ENCODE measurements at regions not wholly inside any gene's neighbourhood (a gene's known extent, or its start where the extent isn't known, plus 50 kb on each side); places are given as distances from the start of the nearest gene placed in this dataset.
"Not testable (repeated sequence)": the region's sequence is repeated elsewhere in the genome, so short reads cannot be mapped to it uniquely, and the experiment has no call there.

GRCh38 chr7:26976840-26977239 is 112.5 kb upstream of the SKAP2 start:
- H3K36me3 Mint-ChIP-seq (ENCODE audit: unreplicated experiment) = no peaks in the 10 kb centered on the region
- no peak overlapping the region for H3K27ac Mint-ChIP-seq (ENCODE audit: unreplicated experiment)
- peaks cover under 1% of the 10 kb centered on the region for H3K9me3 Mint-ChIP-seq (ENCODE audit: unreplicated experiment)
- no peak for TF ChIP-seq CTCF (IDR thresholded peaks at IDR 0.05; ENCODE audit: partially characterized antibody, unreplicated experiment)
- no peaks in the 10 kb centered on the region for H3K27me3 Mint-ChIP-seq (ENCODE audit: unreplicated experiment)
- no peaks in the 10 kb centered on the region for H3K4me1 Mint-ChIP-seq (ENCODE audit: low read depth, unreplicated experiment)
- no peak overlapping the region for H3K4me3 Mint-ChIP-seq (ENCODE audit: unreplicated experiment)
- DNase-seq = no peak

DNA sequence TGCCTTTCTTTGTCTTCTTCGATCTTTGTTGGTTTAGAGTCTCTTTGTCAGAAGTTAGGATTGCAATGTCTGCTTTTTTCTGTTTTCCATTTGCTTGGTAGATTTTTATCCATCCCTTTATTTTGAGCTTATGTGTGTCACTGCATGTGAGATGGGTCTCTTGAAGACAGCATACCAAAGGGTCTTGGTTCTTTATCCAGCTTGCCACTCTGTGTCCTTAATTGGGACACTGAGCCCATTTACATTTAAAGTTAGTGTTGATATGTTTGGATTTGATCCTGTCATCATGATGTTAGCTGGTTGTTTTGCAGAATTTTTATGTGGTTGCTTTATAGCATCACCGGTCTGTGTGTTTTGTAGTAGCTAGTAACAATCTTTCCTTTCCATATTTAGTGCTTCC is 107.5 kb upstream of the SKAP2 start:
- not testable (repeated sequence) for H3K9me3 Mint-ChIP-seq (ENCODE audit: unreplicated experiment); H3K4me3 Mint-ChIP-seq (ENCODE audit: unreplicated experiment); H3K36me3 Mint-ChIP-seq (ENCODE audit: unreplicated experiment); H3K27me3 Mint-ChIP-seq (ENCODE audit: unreplicated experiment); H3K4me1 Mint-ChIP-seq (ENCODE audit: low read depth, unreplicated experiment); DNase-seq; H3K27ac Mint-ChIP-seq (ENCODE audit: unreplicated experiment)

DNA sequence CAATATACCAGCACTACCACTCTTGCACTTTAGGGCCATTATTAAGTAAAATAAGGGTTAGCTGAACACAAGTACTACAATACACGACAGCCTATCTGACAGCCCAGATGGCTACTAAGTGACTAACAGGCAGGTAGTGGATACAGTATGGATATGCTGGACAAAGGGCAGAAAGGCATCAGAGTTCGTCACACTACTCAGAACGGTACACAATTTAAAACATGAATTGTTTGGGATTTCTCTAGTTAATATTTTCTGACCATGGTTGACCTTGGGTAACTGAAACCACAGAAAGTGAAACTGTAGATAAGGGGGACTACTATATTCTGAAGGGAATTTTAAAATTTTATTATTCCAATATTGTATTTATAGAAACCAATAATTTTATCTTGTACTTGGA is 101.3 kb upstream of the SKAP2 start:
- Mint-ChIP-seq H3K27ac (ENCODE audit: unreplicated experiment) (no peak overlapping the region), H3K36me3 (ENCODE audit: unreplicated experiment) (no peaks in the 10 kb centered on the region), H3K9me3 (ENCODE audit: unreplicated experiment) (no peaks in the 10 kb centered on the region), H3K27me3 (ENCODE audit: unreplicated experiment) (no peaks in the 10 kb centered on the region), H3K4me3 (ENCODE audit: unreplicated experiment) (no peak overlapping the region), H3K4me1 (ENCODE audit: low read depth, unreplicated experiment) (no peaks in the 10 kb centered on the region)
- no peak for DNase-seq
- no peak for TF ChIP-seq CTCF (IDR thresholded peaks at IDR 0.05; ENCODE audit: partially characterized antibody, unreplicated experiment)

GRCh38 chr7:26964156-26964808 is 99.9 kb upstream of the SKAP2 start:
- Mint-ChIP-seq H3K9me3 (ENCODE audit: unreplicated experiment) (no peaks in the 10 kb centered on the region), H3K4me1 (ENCODE audit: low read depth, unreplicated experiment) (no peaks in the 10 kb centered on the region), H3K27ac (ENCODE audit: unreplicated experiment) (no peak overlapping the region), H3K27me3 (ENCODE audit: unreplicated experiment) (no peaks in the 10 kb centered on the region), H3K36me3 (ENCODE audit: unreplicated experiment) (no peaks in the 10 kb centered on the region), H3K4me3 (ENCODE audit: unreplicated experiment) (no peak overlapping the region)
- no peak for TF ChIP-seq CTCF (IDR thresholded peaks at IDR 0.05; ENCODE audit: partially characterized antibody, unreplicated experiment)
- no peak for DNase-seq

- DNase-seq = no peak
- no peak for TF ChIP-seq CTCF (IDR thresholded peaks at IDR 0.05; ENCODE audit: partially characterized antibody, unreplicated experiment)
- H3K4me3 Mint-ChIP-seq (ENCODE audit: unreplicated experiment) = no peak overlapping the region
- no peaks in the 10 kb centered on the region for H3K4me1 Mint-ChIP-seq (ENCODE audit: low read depth, unreplicated experiment)
- no peaks in the 10 kb centered on the region for H3K9me3 Mint-ChIP-seq (ENCODE audit: unreplicated experiment)
- no peaks in the 10 kb centered on the region for H3K27me3 Mint-ChIP-seq (ENCODE audit: unreplicated experiment)
- no peaks in the 10 kb centered on the region for H3K36me3 Mint-ChIP-seq (ENCODE audit: unreplicated experiment)
- no peak overlapping the region for H3K27ac Mint-ChIP-seq (ENCODE audit: unreplicated experiment)
Observed at GRCh38 chr7:26959290-26959689, 94.9 kb upstream of the SKAP2 start.
